Activated T-cell treated with anti-CD3 and anti-CD28 coated beads, Interleukin-2, amount 50 U/mL, for 24 hours (primary cell): ENCODE measurements at regions not wholly inside any gene's neighbourhood (a gene's known extent, or its start where the extent isn't known, plus 50 kb on each side); places are given as distances from the start of the nearest gene placed in this dataset.

Experiments used
- DNase-seq: peaks from one replicate; pipeline ENCODE4 v3.0.0-alpha.2; 2020
- H3K27ac Mint-ChIP-seq: 2 replicates; pipeline ENCODE4 v1.8.0; 2020; ENCODE audit warnings: mild to moderate bottlenecking, mixed read lengths
- H3K27me3 Mint-ChIP-seq: 2 replicates; pipeline ENCODE4 v1.8.0; 2020; ENCODE audit warnings: mixed read lengths
- H3K36me3 Mint-ChIP-seq: 2 replicates; pipeline ENCODE4 v1.8.0; 2020; ENCODE audit warnings: low read depth, mixed read lengths
- H3K4me1 Mint-ChIP-seq: 2 replicates; pipeline ENCODE4 v1.8.0; 2020; ENCODE audit warnings: low read depth, mixed read lengths
- H3K4me3 Mint-ChIP-seq: 2 replicates; pipeline ENCODE4 v1.8.0; 2020; ENCODE audit warnings: mild to moderate bottlenecking, moderate library complexity, mixed read lengths
- H3K9me3 Mint-ChIP-seq: 2 replicates; pipeline ENCODE4 v1.8.0; 2020; ENCODE audit warnings: mixed read lengths

GRCh38 chr11:112753706-112754105 lies 207.5 kb upstream of the NCAM1 start:
- no peaks in the 10 kb centered on the region for H3K27me3 Mint-ChIP-seq
- H3K36me3 Mint-ChIP-seq, result no peaks in the 10 kb centered on the region
- H3K27ac Mint-ChIP-seq, result no peak overlapping the region
- H3K4me1 Mint-ChIP-seq, result no peaks in the 10 kb centered on the region
- no peak overlapping the region for H3K4me3 Mint-ChIP-seq
- DNase-seq, result no peak
- H3K9me3 Mint-ChIP-seq, result no peaks in the 10 kb centered on the region

DNA sequence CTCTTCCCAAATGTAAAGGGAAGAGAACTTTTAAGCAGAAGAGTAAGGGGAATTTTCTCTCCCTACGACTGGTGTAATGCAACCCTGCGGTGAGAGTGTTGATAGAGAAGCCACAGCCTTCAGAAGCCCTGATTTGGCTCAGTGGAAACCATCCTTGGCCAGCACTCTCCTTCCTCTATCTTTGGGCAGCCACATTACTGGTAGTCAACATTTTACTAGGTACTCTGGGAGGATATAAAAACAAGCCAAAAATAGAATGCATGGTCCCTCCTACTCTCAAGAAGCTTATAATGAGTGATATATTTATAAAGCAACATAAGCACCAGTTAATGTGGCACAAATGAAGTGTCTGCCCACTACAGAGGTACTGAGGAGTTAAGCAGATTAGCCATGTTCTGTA lies 201.8 kb upstream of the NCAM1 start:
- no peak overlapping the region for H3K27ac Mint-ChIP-seq
- no peak overlapping the region for H3K4me3 Mint-ChIP-seq
- H3K36me3 Mint-ChIP-seq, result no peaks in the 10 kb centered on the region
- H3K9me3 Mint-ChIP-seq, result no peaks in the 10 kb centered on the region
- no peaks in the 10 kb centered on the region for H3K4me1 Mint-ChIP-seq
- peaks cover 3% of the 10 kb centered on the region for H3K27me3 Mint-ChIP-seq
- DNase-seq, result no peak

GRCh38 chr11:112760396-112761059 lies 200.7 kb upstream of the NCAM1 start:
- no peaks in the 10 kb centered on the region for H3K9me3 Mint-ChIP-seq

GRCh38 chr11:112761911-112762706 lies 199.1 kb upstream of the NCAM1 start:
- no peak for DNase-seq
- Mint-ChIP-seq H3K36me3 (no peaks in the 10 kb centered on the region), H3K4me3 (no peak overlapping the region), H3K27me3 (peaks cover 3% of the 10 kb centered on the region), H3K9me3 (no peaks in the 10 kb centered on the region), H3K4me1 (no peaks in the 10 kb centered on the region), H3K27ac (no peak overlapping the region)

More at GRCh38 chr11:112760396-112761059, 200.7 kb upstream of the NCAM1 start:
- no peaks in the 10 kb centered on the region for H3K4me1 Mint-ChIP-seq
- no peak overlapping the region for H3K4me3 Mint-ChIP-seq
- H3K36me3 Mint-ChIP-seq, result no peaks in the 10 kb centered on the region
- no peak for DNase-seq
- peaks cover 3% of the 10 kb centered on the region for H3K27me3 Mint-ChIP-seq
- no peak overlapping the region for H3K27ac Mint-ChIP-seq

- DNase-seq, result no peak
- Mint-ChIP-seq H3K4me1 (no peaks in the 10 kb centered on the region), H3K27ac (no peak overlapping the region), H3K36me3 (no peaks in the 10 kb centered on the region), H3K9me3 (no peaks in the 10 kb centered on the region), H3K27me3 (peaks cover 3% of the 10 kb centered on the region), H3K4me3 (no peak overlapping the region)
Observed at GRCh38 chr11:112762707-112763090, 198.5 kb upstream of the NCAM1 start.

DNA sequence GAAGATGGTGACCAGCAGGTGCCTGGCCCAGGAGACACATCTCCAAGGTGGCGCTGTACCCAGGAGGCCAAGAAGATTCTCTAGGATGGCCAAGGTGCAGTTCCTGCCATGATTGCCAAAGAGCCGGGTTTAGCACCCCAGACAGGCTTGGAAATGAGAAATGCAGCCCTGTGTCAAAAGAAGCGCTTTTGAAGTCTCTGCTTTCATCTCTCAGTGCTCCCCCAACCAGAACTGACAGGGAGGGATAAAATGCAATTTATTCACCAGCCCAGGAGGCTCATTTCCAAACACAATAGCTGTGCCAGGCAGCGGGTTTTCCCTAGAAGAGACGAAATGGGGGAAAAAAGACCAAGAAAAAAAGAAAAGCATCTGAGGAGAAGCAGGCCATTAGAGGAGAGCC lies 195.9 kb upstream of the NCAM1 start:
- H3K36me3 Mint-ChIP-seq, result no peaks in the 10 kb centered on the region
- no peaks in the 10 kb centered on the region for H3K4me1 Mint-ChIP-seq
- no peaks in the 10 kb centered on the region for H3K9me3 Mint-ChIP-seq
- H3K27ac Mint-ChIP-seq, result no peak overlapping the region
- H3K27me3 Mint-ChIP-seq, result peaks cover 3% of the 10 kb centered on the region
- no peak overlapping the region for H3K4me3 Mint-ChIP-seq
- DNase-seq, result no peak

GRCh38 chr11:112769170-112769569 lies 192.1 kb upstream of the NCAM1 start:
- H3K27ac Mint-ChIP-seq, result no peak overlapping the region

GRCh38 chr11:112769584-112769983 lies 191.6 kb upstream of the NCAM1 start:
- no peak for DNase-seq
- Mint-ChIP-seq H3K4me1 (no peaks in the 10 kb centered on the region), H3K27ac (no peak overlapping the region), H3K36me3 (no peaks in the 10 kb centered on the region), H3K27me3 (peaks cover 4% of the 10 kb centered on the region), H3K4me3 (no peak overlapping the region), H3K9me3 (no peaks in the 10 kb centered on the region)

More at GRCh38 chr11:112769170-112769569, 192.1 kb upstream of the NCAM1 start:
- no peaks in the 10 kb centered on the region for H3K36me3 Mint-ChIP-seq
- no peak overlapping the region for H3K4me3 Mint-ChIP-seq
- no peaks in the 10 kb centered on the region for H3K9me3 Mint-ChIP-seq
- DNase-seq, result no peak
- peaks cover 4% of the 10 kb centered on the region for H3K27me3 Mint-ChIP-seq
- H3K4me1 Mint-ChIP-seq, result no peaks in the 10 kb centered on the region

- DNase-seq, result no peak
- no peaks in the 10 kb centered on the region for H3K4me1 Mint-ChIP-seq
- H3K27ac Mint-ChIP-seq, result no peak overlapping the region
- H3K27me3 Mint-ChIP-seq, result peaks cover 4% of the 10 kb centered on the region
- H3K36me3 Mint-ChIP-seq, result no peaks in the 10 kb centered on the region
- H3K4me3 Mint-ChIP-seq, result no peak overlapping the region
- no peaks in the 10 kb centered on the region for H3K9me3 Mint-ChIP-seq
Observed at GRCh38 chr11:112770033-112770432, 191.2 kb upstream of the NCAM1 start.

GRCh38 chr11:112770487-112770886 lies 190.7 kb upstream of the NCAM1 start:
- Mint-ChIP-seq H3K9me3 (no peaks in the 10 kb centered on the region), H3K27ac (no peak overlapping the region), H3K4me1 (no peaks in the 10 kb centered on the region), H3K27me3 (peaks cover 4% of the 10 kb centered on the region), H3K4me3 (no peak overlapping the region), H3K36me3 (no peaks in the 10 kb centered on the region)
- DNase-seq, result no peak

- no peaks in the 10 kb centered on the region for H3K4me1 Mint-ChIP-seq
- H3K9me3 Mint-ChIP-seq, result no peaks in the 10 kb centered on the region
- DNase-seq, result no peak
- no peak overlapping the region for H3K27ac Mint-ChIP-seq
- no peaks in the 10 kb centered on the region for H3K36me3 Mint-ChIP-seq
- H3K4me3 Mint-ChIP-seq, result no peak overlapping the region
- peaks cover 4% of the 10 kb centered on the region for H3K27me3 Mint-ChIP-seq
Observed at GRCh38 chr11:112771851-112772250, 189.4 kb upstream of the NCAM1 start.

GRCh38 chr11:112773264-112773663 lies 188.0 kb upstream of the NCAM1 start:
- no peaks in the 10 kb centered on the region for H3K9me3 Mint-ChIP-seq

DNA sequence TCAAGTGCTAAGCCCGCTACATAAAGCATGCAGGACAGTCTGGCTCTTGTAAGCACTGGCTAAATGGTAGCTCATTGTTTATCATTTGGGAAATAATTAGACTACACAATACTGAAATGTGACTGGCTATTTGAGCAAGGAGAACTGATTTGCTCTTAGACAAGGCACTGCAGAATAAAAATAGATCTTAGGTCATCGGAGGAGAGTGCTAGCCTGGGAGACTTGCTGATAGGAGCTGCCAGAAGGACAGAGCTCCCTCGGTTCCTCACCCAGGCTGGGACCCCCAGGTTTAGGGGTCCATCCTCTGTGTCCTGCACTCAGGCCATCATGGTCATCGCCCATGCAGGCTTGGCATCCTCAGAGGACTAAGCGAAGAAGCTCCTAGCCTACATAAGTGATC lies 184.4 kb upstream of the NCAM1 start:
- Mint-ChIP-seq H3K9me3 (no peaks in the 10 kb centered on the region), H3K27me3 (peaks cover 9% of the 10 kb centered on the region), H3K36me3 (no peaks in the 10 kb centered on the region), H3K27ac (no peak overlapping the region), H3K4me1 (no peaks in the 10 kb centered on the region), H3K4me3 (no peak overlapping the region)
- DNase-seq, result no peak

More at GRCh38 chr11:112773264-112773663, 188.0 kb upstream of the NCAM1 start:
- DNase-seq, result no peak
- Mint-ChIP-seq H3K4me1 (no peaks in the 10 kb centered on the region), H3K27ac (no peak overlapping the region), H3K4me3 (no peak overlapping the region), H3K27me3 (peaks cover 4% of the 10 kb centered on the region), H3K36me3 (no peaks in the 10 kb centered on the region)

GRCh38 chr11:112777283-112777751 lies 183.9 kb upstream of the NCAM1 start:
- Mint-ChIP-seq H3K4me1 (no peaks in the 10 kb centered on the region), H3K4me3 (no peak overlapping the region), H3K36me3 (no peaks in the 10 kb centered on the region), H3K27me3 (peaks cover 9% of the 10 kb centered on the region), H3K9me3 (no peaks in the 10 kb centered on the region), H3K27ac (no peak overlapping the region)
- DNase-seq, result no peak
